Smooth muscle cell (in vitro differentiated cells): ENCODE measurements at regions not wholly inside any gene's neighbourhood (a gene's known extent, or its start where the extent isn't known, plus 50 kb on each side); places are given as distances from the start of the nearest gene placed in this dataset.

Experiments
- DNase-seq: peaks from one replicate; lab custom pipeline; 2025; ENCODE audit not compliant: unreplicated experiment; lab: John Stamatoyannopoulos, UW
- H2AFZ ChIP-seq: fragments of 200-600 bp; sonication (generic); 2 replicates; pipeline ENCODE4 v1.6.0; 2016; ENCODE audit warnings: antibody characterized with exemption, low read depth, mild to moderate bottlenecking
- H3F3A ChIP-seq: fragments of 200-600 bp; sonication (generic); 2 replicates; pipeline ENCODE4 v1.6.0; 2017; ENCODE audit warnings: antibody characterized with exemption, low read depth
- H3K27ac ChIP-seq: fragments of 200-600 bp; sonication (generic); 2 replicates; pipeline ENCODE4 v1.5.1; 2016; ENCODE audit warnings: low read depth, mild to moderate bottlenecking
- H3K27me3 ChIP-seq: fragments of 200-600 bp; sonication (generic); 2 replicates; pipeline ENCODE4 v1.6.1; 2016; ENCODE audit warnings: low read depth, mild to moderate bottlenecking
- H3K36me3 ChIP-seq: fragments of 200-600 bp; sonication (generic); 2 replicates; pipeline ENCODE4 v1.5.1; 2016; ENCODE audit warnings: low read depth
- H3K4me1 ChIP-seq: fragments of 200-600 bp; sonication (generic); 2 replicates; pipeline ENCODE4 v1.5.1; 2016; ENCODE audit warnings: low read depth
- H3K4me2 ChIP-seq: fragments of 200-600 bp; sonication (generic); 2 replicates; pipeline ENCODE4 v1.6.0; 2016; ENCODE audit warnings: mild to moderate bottlenecking
- H3K4me3 ChIP-seq: fragments of 200-600 bp; sonication (generic); 2 replicates; pipeline ENCODE4 v1.5.1; 2016; ENCODE audit warnings: mild to moderate bottlenecking
- H3K79me2 ChIP-seq: fragments of 200-600 bp; sonication (generic); 2 replicates; pipeline ENCODE4 v1.6.0; 2016; ENCODE audit warnings: low read depth, mild to moderate bottlenecking
- H3K9ac ChIP-seq: fragments of 200-600 bp; sonication (generic); 2 replicates; pipeline ENCODE4 v1.6.0; 2016; ENCODE audit warnings: low read depth
- H3K9me3 ChIP-seq: fragments of 200-600 bp; sonication (generic); replicated peaks from 2 replicates; pipeline ENCODE4 v1.5.1; 2016; ENCODE audit warnings: low read depth
- H4K20me1 ChIP-seq: fragments of 200-600 bp; sonication (generic); 2 replicates; pipeline ENCODE4 v1.6.0; 2016; ENCODE audit warnings: low read depth
- WGBS: methylation state at CpG from one replicate; pipeline ENCODE4 v1.1.7; 2016; ENCODE audit warnings: low lambda C conversion rate; 5-methylcytosine and 5-hydroxymethylcytosine counted together
- TF ChIP-seq, protein P1 (sequence below): fragments of 200-600 bp; sonication (generic); IDR thresholded peaks from 2 replicates; pipeline ENCODE4 v1.5.1; 2017; ENCODE audit warnings: borderline replicate concordance, mild to moderate bottlenecking, antibody characterized with exemption; ENCODE audit not compliant: insufficient read depth, poor library complexity, severe bottlenecking

DNA sequence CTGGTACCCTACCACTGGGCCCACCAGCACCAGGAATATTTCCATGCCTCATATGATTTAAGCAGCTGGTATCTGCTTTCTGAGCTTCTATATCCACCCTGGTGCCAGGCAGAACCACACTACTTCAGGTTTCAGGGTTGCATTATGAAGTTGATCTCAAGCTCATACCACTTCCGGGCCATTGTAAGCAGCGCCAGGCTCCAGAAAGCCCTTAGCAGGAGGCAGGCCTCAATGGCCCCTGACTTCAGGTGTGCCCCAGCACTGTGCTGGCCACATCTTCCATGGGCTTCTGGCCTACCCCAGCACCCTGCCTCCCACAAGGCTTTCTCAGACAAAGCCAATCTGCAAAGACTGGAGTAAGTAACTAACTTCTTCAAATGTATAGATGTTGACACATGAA, 391.3 kb upstream of the GRM3 start:
- H4K20me1 ChIP-seq, result no peaks in the 10 kb centered on the region
- TF ChIP-seq, protein P1, sequence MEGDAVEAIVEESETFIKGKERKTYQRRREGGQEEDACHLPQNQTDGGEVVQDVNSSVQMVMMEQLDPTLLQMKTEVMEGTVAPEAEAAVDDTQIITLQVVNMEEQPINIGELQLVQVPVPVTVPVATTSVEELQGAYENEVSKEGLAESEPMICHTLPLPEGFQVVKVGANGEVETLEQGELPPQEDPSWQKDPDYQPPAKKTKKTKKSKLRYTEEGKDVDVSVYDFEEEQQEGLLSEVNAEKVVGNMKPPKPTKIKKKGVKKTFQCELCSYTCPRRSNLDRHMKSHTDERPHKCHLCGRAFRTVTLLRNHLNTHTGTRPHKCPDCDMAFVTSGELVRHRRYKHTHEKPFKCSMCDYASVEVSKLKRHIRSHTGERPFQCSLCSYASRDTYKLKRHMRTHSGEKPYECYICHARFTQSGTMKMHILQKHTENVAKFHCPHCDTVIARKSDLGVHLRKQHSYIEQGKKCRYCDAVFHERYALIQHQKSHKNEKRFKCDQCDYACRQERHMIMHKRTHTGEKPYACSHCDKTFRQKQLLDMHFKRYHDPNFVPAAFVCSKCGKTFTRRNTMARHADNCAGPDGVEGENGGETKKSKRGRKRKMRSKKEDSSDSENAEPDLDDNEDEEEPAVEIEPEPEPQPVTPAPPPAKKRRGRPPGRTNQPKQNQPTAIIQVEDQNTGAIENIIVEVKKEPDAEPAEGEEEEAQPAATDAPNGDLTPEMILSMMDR, result no peak
- H3K4me3 ChIP-seq, result no peak overlapping the region
- no peaks in the 10 kb centered on the region for H3K9me3 ChIP-seq
- H3K27me3 ChIP-seq, result no peaks in the 10 kb centered on the region
- WGBS, result 92% methylated on average over 2 of the region's 2 CpGs
- no peak overlapping the region for H2AFZ ChIP-seq
- no peaks in the 10 kb centered on the region for H3K79me2 ChIP-seq
- no peak for DNase-seq
- no peaks in the 10 kb centered on the region for H3K4me1 ChIP-seq
- no peaks in the 10 kb centered on the region for H3K36me3 ChIP-seq
- H3K9ac ChIP-seq, result no peak overlapping the region
- H3F3A ChIP-seq, result no peaks in the 10 kb centered on the region
- H3K27ac ChIP-seq, result no peak overlapping the region
- no peak overlapping the region for H3K4me2 ChIP-seq

DNA sequence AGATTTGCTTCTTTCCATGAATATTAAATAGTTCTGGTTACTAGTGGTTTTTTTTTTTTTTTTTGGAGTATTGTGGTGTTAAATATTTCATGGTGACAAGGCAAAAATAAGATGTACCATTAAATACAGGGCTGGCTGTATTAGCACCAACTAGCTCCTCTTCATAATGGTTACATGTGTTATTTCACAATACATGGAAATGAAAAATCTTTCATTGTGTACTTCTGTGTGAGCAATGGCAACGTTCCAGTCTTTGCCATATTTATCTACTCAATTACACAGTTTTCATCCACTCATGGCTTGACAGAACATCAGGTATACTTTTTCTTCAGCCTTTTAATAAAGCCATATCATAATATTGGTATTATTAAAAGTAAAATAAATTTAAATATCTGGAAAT, 394.7 kb upstream of the GRM3 start:
- Histone ChIP-seq H3K27me3 (no peaks in the 10 kb centered on the region), H3K4me1 (no peaks in the 10 kb centered on the region), H2AFZ (no peak overlapping the region), H3K4me2 (no peak overlapping the region), H3K36me3 (no peaks in the 10 kb centered on the region), H3K27ac (no peak overlapping the region), H3F3A (no peaks in the 10 kb centered on the region), H3K79me2 (no peaks in the 10 kb centered on the region), H3K9me3 (no peaks in the 10 kb centered on the region), H3K9ac (no peak overlapping the region), H3K4me3 (no peak overlapping the region), H4K20me1 (no peaks in the 10 kb centered on the region)
- WGBS, result 68% methylated on average over 1 of the region's 1 CpG
- TF ChIP-seq, protein P1, result no peak
- no peak for DNase-seq

DNA sequence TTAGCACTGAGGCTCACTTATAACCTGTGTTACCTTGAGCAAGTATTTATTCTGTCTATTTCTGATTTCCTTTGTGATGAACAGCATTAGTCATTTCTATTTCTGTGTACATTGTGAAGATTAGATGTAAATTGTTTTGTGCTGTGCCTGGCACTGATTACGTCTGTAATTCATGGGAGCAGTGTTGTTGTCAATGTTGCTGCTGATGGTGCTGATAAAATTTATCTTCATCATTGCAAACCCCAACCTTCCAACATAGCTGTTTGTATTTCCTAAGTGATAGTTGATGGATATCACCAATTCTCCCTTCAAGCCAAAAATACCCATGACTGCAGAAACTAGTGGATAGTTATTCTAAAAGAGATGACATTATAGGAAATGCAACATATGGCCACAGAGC, 400.5 kb upstream of the GRM3 start:
- Histone ChIP-seq H3K27ac (no peak overlapping the region), H3F3A (no peaks in the 10 kb centered on the region), H3K4me1 (no peaks in the 10 kb centered on the region), H3K4me2 (no peak overlapping the region), H3K79me2 (no peaks in the 10 kb centered on the region), H2AFZ (no peak overlapping the region), H3K9ac (no peak overlapping the region), H3K27me3 (no peaks in the 10 kb centered on the region), H4K20me1 (no peaks in the 10 kb centered on the region), H3K4me3 (no peak overlapping the region), H3K9me3 (no peaks in the 10 kb centered on the region), H3K36me3 (no peaks in the 10 kb centered on the region)
- WGBS, result 68% methylated on average over 1 of the region's 1 CpG
- TF ChIP-seq, protein P1, result no peak
- DNase-seq, result no peak

DNA sequence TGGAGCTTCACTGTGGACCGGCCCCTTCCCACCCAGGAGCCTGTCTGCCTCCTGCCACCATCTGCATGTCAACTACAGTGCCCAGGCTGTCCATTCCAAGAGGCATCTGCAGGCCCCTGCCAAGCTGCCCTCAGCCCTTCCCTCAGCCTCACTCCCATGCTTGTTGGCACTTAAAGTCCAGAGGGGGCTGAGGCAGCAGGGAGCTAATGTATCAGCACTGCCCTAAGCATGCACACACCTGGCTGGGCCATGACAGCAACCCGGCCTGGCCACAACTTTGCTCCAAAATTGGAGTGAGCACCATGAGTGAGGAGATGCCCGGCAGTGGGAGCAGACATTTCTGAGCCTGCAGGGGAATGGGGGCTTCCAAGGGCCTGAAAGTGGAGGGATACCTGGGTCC, 417.5 kb upstream of the GRM3 start:
- Histone ChIP-seq H3K27ac (no peak overlapping the region), H4K20me1 (no peaks in the 10 kb centered on the region), H3K27me3 (no peaks in the 10 kb centered on the region), H3K36me3 (no peaks in the 10 kb centered on the region), H3K79me2 (no peaks in the 10 kb centered on the region), H2AFZ (no peak overlapping the region), H3K9ac (no peak overlapping the region), H3K4me1 (no peaks in the 10 kb centered on the region), H3K4me2 (no peak overlapping the region), H3F3A (no peaks in the 10 kb centered on the region), H3K9me3 (no peaks in the 10 kb centered on the region), H3K4me3 (no peak overlapping the region)
- no peak for DNase-seq
- TF ChIP-seq, protein P1, result no peak
- 81% methylated on average over 3 of the region's 3 CpGs for WGBS
